HCT116 (cell line): ENCODE measurements at regions not wholly inside any gene's neighbourhood (a gene's known extent, or its start where the extent isn't known, plus 50 kb on each side); places are given as distances from the start of the nearest gene placed in this dataset.

Source experiments
- ATAC-seq: fragments of 200-7000 bp; cut with Tn5 transposase; 2 replicates; pipeline ENCODE4 v1.9.1; 2020; ENCODE audit warnings: mild to moderate bottlenecking, moderate library complexity
- BruUV-seq: library from RNA; stranded (reverse); fragments of 400-500 nt; replicated peaks from 2 replicates; lab custom pipeline; 2021; lab: Mats Ljungman, UMichigan
- CTCF ChIA-PET: fragments of 300-600 bp; sonication (Branson Sonifier 250); formaldehyde crosslinking; loops from one replicate; lab custom pipeline; 2021; ENCODE audit warnings: antibody characterized with exemption; lab: Charles Lee
- POLR2A ChIA-PET: fragments of 300-600, 350-600 bp; sonication (Branson Sonifier 250); formaldehyde crosslinking; loops from one replicate; lab custom pipeline; 2021; ENCODE audit warnings: antibody characterized with exemption; lab: Charles Lee
- RAD21 ChIA-PET, 2 experiments: fragments of 300-600 bp; sonication (Branson Sonifier 250); formaldehyde crosslinking; loops; one replicate each; lab custom pipeline; 2023; ENCODE audit warnings: low total read pairs in 2 of 2; ENCODE audit not compliant: uncharacterized antibody in 2 of 2, unreplicated experiment in 2 of 2, low non-redundant PET in 1 of 2; lab: Charles Lee
- DNase-seq: peaks from one replicate; pipeline ENCODE4 v3.0.0-alpha.2; 2010; ENCODE audit warnings: low read depth, low spot score
- H2AFZ ChIP-seq: fragments of 200-600 bp; shearing (Covaris generic), sonication (generic); 2 replicates; pipeline ENCODE4 v1.6.1; 2017; ENCODE audit warnings: low read depth, mixed run types, mixed read lengths, antibody characterized with exemption, low read length; ENCODE audit not compliant: poor library complexity, severe bottlenecking
- H3K27ac ChIP-seq: 2 replicates; pipeline ENCODE4 v1.5.1; 2012; ENCODE audit warnings: low read depth, low read length
- H3K27me3 ChIP-seq: fragments of 200-600 bp; sonication (generic); 2 replicates; pipeline ENCODE4 v1.6.1; 2016; ENCODE audit warnings: mixed run types, low read length, mixed read lengths; ENCODE audit not compliant: insufficient read depth
- H3K36me3 ChIP-seq, 2 experiments: fragments of 200-500 bp in 1 of 2; fragments of 200-600 bp in 1 of 2; sonication (Bioruptor generic) in 1 of 2; sonication (generic) in 1 of 2; 2 replicates each; pipeline versions ENCODE4 v1.5.1 to v1.6.1; 2014 to 2016; ENCODE audit warnings: low read length in 2 of 2, inconsistent platforms in 1 of 2, mixed read lengths in 1 of 2, mixed run types in 1 of 2; ENCODE audit not compliant: insufficient read depth in 2 of 2, control insufficient read depth in 1 of 2
- H3K4me1 ChIP-seq, 2 experiments: fragments of 200-600 bp in 1 of 2; sonication (generic) in 1 of 2; 2 replicates each; pipeline versions ENCODE4 v1.5.1 to v1.6.1; 2012 to 2017; ENCODE audit warnings: low read length in 2 of 2, inconsistent platforms in 1 of 2, mild to moderate bottlenecking in 1 of 2, mixed read lengths in 1 of 2, mixed run types in 1 of 2, moderate library complexity in 1 of 2; ENCODE audit not compliant: insufficient read depth in 2 of 2, control insufficient read depth in 1 of 2
- H3K4me2 ChIP-seq: fragments of 200-600 bp; sonication (generic); 2 replicates; pipeline ENCODE4 v1.6.1; 2017; ENCODE audit warnings: mixed run types, low read length, mixed read lengths
- H3K4me3 ChIP-seq, 2 experiments: fragments of 200-600 bp in 1 of 2; sonication (generic) in 1 of 2; replicated peaks in 1 of 2; 2 replicates each; pipeline ENCODE4 v1.5.1; 2011 to 2016; ENCODE audit warnings: low read length in 2 of 2, control low read depth in 1 of 2, low read depth in 1 of 2, mild to moderate bottlenecking in 1 of 2, mixed read lengths in 1 of 2, mixed run types in 1 of 2
- H3K79me2 ChIP-seq: fragments of 200-600 bp; sonication (generic); 2 replicates; pipeline ENCODE4 v1.6.1; 2017; ENCODE audit warnings: mild to moderate bottlenecking, mixed run types, low read length, moderate library complexity, mixed read lengths; ENCODE audit not compliant: insufficient read depth
- H3K9ac ChIP-seq: fragments of 200-600 bp; sonication (generic); 2 replicates; pipeline ENCODE4 v1.6.1; 2016; ENCODE audit warnings: low read length, mixed read lengths
- H3K9me2 ChIP-seq: fragments of 200-600 bp; sonication (generic), shearing (Covaris generic); 2 replicates; pipeline ENCODE4 v1.6.1; 2017; ENCODE audit warnings: mixed run types, mild to moderate bottlenecking, moderate library complexity; ENCODE audit not compliant: insufficient read depth
- H3K9me3 ChIP-seq, 2 experiments: fragments of 200-500 bp in 1 of 2; fragments of 200-600 bp in 1 of 2; sonication (Bioruptor generic) in 1 of 2; sonication (generic) in 1 of 2; 2 replicates each; pipeline ENCODE4 v1.6.1; 2014 to 2017; ENCODE audit warnings: low read length in 2 of 2, mixed read lengths in 2 of 2, inconsistent platforms in 1 of 2, low read depth in 1 of 2, mild to moderate bottlenecking in 1 of 2, mixed run types in 1 of 2, moderate library complexity in 1 of 2; ENCODE audit not compliant: control insufficient read depth in 1 of 2, insufficient read depth in 1 of 2
- H4K20me1 ChIP-seq: fragments of 200-600 bp; sonication (generic), shearing (Covaris generic); 2 replicates; pipeline ENCODE4 v1.6.1; 2017; ENCODE audit warnings: mixed run types, mild to moderate bottlenecking, moderate library complexity; ENCODE audit not compliant: insufficient read depth
- CBX3 ChIP-seq: IDR thresholded peaks from 2 replicates; pipeline ENCODE4 v1.6.1; 2012; ENCODE audit warnings: low read depth
- CEBPB ChIP-seq: IDR thresholded peaks from 2 replicates; pipeline ENCODE4 v1.6.1; 2012; ENCODE audit warnings: low read depth
- EGR1 ChIP-seq: IDR thresholded peaks from 2 replicates; pipeline ENCODE4 v1.6.1; 2012; ENCODE audit warnings: low read depth
- ELF1 ChIP-seq: IDR thresholded peaks from 2 replicates; pipeline ENCODE4 v1.6.1; 2012; ENCODE audit warnings: low read depth, borderline replicate concordance
- EZH2 ChIP-seq: fragments of 200-600 bp; sonication (generic); IDR thresholded peaks from 2 replicates; pipeline ENCODE4 v1.6.1; 2017; ENCODE audit warnings: antibody characterized with exemption, mixed run types
- EZH2phosphoT487 ChIP-seq: fragments of 200-600 bp; IDR thresholded peaks from 2 replicates; pipeline ENCODE4 v1.6.1; 2018; ENCODE audit warnings: antibody characterized with exemption, borderline replicate concordance
- JUND ChIP-seq: IDR thresholded peaks from 2 replicates; pipeline ENCODE4 v1.6.1; 2012
- POLR2A ChIP-seq: IDR thresholded peaks from 2 replicates; pipeline ENCODE4 v1.7.0; 2011; ENCODE audit warnings: borderline replicate concordance; ENCODE audit not compliant: insufficient read depth, insufficient read length; ENCODE audit errors: extremely low read depth
- RAD21 ChIP-seq: IDR thresholded peaks from 2 replicates; pipeline ENCODE4 v1.6.1; 2012; ENCODE audit warnings: low read depth, mild to moderate bottlenecking
- SP1 ChIP-seq: IDR thresholded peaks from 2 replicates; pipeline ENCODE4 v1.6.1; 2012; ENCODE audit warnings: low read depth
- SRF ChIP-seq: IDR thresholded peaks from 2 replicates; pipeline ENCODE4 v1.6.1; 2012; ENCODE audit warnings: low read depth
- TCF7L2 ChIP-seq: IDR thresholded peaks from 2 replicates; pipeline ENCODE4 v1.7.0; 2011; ENCODE audit warnings: borderline replicate concordance, inconsistent platforms; ENCODE audit not compliant: insufficient read depth, insufficient read length; ENCODE audit errors: extremely low read depth
- YY1 ChIP-seq: IDR thresholded peaks from 2 replicates; pipeline ENCODE4 v1.6.1; 2011; ENCODE audit warnings: low read length, low read depth, moderate library complexity, mild to moderate bottlenecking; ENCODE audit not compliant: insufficient replicate concordance; ENCODE audit errors: extremely low read depth
- ZFX ChIP-seq: fragments of 450-650 bp; IDR thresholded peaks from 2 replicates; pipeline ENCODE4 v1.6.1; 2017
- ZNF274 ChIP-seq: fragments of 200-500 bp; sonication (Bioruptor generic); IDR thresholded peaks from 2 replicates; pipeline ENCODE4 v1.6.1; 2014; ENCODE audit warnings: mild to moderate bottlenecking, low read depth, low read length, inconsistent platforms
- intact Hi-C: fragments of 100-400 bp; cut with micrococcal nuclease; formaldehyde crosslinking; loops from 2 replicates; pipeline ENCODE4 v1.10.0; 2022
- TF ChIP-seq, protein P1 (sequence below), 3 experiments: fragments of 200-600 bp in 1 of 3; sonication (generic) in 1 of 3; IDR thresholded peaks in 2 of 3; conservative IDR thresholded peaks in 1 of 3; 2 replicates each; pipeline ENCODE4 v1.5.1; 2012 to 2017; ENCODE audit warnings: low read depth in 2 of 3, low read length in 2 of 3, antibody characterized with exemption in 1 of 3, borderline replicate concordance in 1 of 3, control low read depth in 1 of 3, mild to moderate bottlenecking in 1 of 3, mixed read lengths in 1 of 3, mixed run types in 1 of 3, moderate library complexity in 1 of 3; ENCODE audit not compliant: insufficient read depth in 1 of 3
- TF ChIP-seq, protein P2 (sequence below): IDR thresholded peaks from 2 replicates; pipeline ENCODE4 v1.6.1; 2012

DNA sequence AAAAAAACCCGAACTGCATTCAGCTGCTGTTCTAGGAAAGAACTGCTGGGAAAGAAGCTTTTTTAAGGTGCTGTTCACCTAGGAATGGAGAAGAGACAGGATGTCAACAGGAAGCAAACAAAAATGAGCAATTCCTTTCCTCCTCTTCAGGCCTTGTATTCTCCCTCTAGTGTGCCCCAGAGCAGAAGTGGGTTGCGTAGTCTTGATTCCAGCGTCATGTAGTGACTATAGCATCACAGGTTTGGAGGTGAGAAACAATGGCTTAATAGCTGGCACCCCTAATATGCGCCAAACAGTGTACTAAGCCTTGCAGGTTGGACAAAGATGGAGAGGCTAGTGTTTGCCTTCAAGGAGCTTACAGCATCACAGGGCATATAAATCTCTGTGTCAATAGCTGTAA lies 146.3 kb upstream of the LCORL start:
- no TSS peak for BruUV-seq
- RAD21 ChIA-PET: no interaction called here
- no peak overlapping the region for H3K9ac ChIP-seq
- no peak for TF ChIP-seq EZH2
- TF ChIP-seq JUND: no peak
- no peak for TF ChIP-seq CBX3
- no peak for TF ChIP-seq SP1
- TF ChIP-seq YY1: no peak
- no peak for TF ChIP-seq ZNF274
- TF ChIP-seq CEBPB: no peak
- no peak for TF ChIP-seq POLR2A
- no peak for TF ChIP-seq ELF1
- TF ChIP-seq, protein P1, sequence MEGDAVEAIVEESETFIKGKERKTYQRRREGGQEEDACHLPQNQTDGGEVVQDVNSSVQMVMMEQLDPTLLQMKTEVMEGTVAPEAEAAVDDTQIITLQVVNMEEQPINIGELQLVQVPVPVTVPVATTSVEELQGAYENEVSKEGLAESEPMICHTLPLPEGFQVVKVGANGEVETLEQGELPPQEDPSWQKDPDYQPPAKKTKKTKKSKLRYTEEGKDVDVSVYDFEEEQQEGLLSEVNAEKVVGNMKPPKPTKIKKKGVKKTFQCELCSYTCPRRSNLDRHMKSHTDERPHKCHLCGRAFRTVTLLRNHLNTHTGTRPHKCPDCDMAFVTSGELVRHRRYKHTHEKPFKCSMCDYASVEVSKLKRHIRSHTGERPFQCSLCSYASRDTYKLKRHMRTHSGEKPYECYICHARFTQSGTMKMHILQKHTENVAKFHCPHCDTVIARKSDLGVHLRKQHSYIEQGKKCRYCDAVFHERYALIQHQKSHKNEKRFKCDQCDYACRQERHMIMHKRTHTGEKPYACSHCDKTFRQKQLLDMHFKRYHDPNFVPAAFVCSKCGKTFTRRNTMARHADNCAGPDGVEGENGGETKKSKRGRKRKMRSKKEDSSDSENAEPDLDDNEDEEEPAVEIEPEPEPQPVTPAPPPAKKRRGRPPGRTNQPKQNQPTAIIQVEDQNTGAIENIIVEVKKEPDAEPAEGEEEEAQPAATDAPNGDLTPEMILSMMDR (IDR thresholded peaks at IDR 0.05 in 2 of 3, conservative IDR thresholded peaks at IDR 0.05 in 1 of 3; ENCODE audit: borderline replicate concordance in 1 of 3, insufficient read depth in 1 of 3, low read depth in 2 of 3, low read length in 2 of 3): no peak
- TF ChIP-seq, all 23 proteins: peak for 0
- Histone ChIP-seq H3K4me1 (no peaks in the 10 kb centered on the region), H4K20me1 (no peaks in the 10 kb centered on the region), H3K36me3 (no peaks in the 10 kb centered on the region), H3K79me2 (no peaks in the 10 kb centered on the region), H3K9me2 (no peaks in the 10 kb centered on the region), H3K9me3 (no peaks in the 10 kb centered on the region), H3K27ac (no peak overlapping the region), H3K4me2 (no peak overlapping the region), H2AFZ (no peak overlapping the region), H3K4me3 (no peak overlapping the region), H3K27me3 (peaks cover 10% of the 10 kb centered on the region)
- ChIA-PET CTCF (no interaction called here), POLR2A (no interaction called here)
- no peak for DNase-seq
- intact Hi-C loops: no loop called here
- no peak for ATAC-seq

DNA sequence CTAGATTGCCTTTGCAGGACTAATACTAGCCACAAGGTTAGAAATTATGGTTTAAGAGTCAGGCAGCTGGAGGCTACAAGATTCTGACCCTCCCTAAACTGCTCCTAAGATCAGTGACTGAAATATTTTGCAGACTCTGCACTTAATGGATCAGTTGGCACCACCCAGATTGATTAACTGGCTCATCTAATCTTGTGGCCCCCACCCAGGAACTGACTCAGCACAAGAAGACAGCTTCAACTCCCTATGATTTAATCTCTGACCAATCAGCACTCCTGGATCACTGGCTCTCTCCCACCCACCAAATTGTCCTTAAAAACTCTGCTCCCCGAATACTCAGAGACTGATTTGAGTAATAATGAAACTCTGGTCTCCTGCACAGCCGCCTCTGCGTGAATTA lies 145.4 kb upstream of the LCORL start:
- Histone ChIP-seq H3K79me2 (no peaks in the 10 kb centered on the region), H4K20me1 (no peaks in the 10 kb centered on the region), H3K9me2 (no peaks in the 10 kb centered on the region), H3K4me1 (no peaks in the 10 kb centered on the region), H3K4me2 (no peak overlapping the region), H3K27ac (no peak overlapping the region), H3K36me3 (no peaks in the 10 kb centered on the region), H2AFZ (no peak overlapping the region), H3K4me3 (no peak overlapping the region), H3K9ac (no peak overlapping the region), H3K27me3 (peaks cover 10% of the 10 kb centered on the region), H3K9me3 (no peaks in the 10 kb centered on the region)
- intact Hi-C loops: no loop called here
- ATAC-seq (no peak), DNase-seq (no peak)
- ChIA-PET POLR2A (no interaction called here), RAD21 (no interaction called here), CTCF (no interaction called here)
- BruUV-seq: no TSS peak
- TF ChIP-seq ZFX (no peak), ELF1 (no peak), YY1 (no peak), EGR1 (no peak), TCF7L2 (no peak), EZH2phosphoT487 (no peak), ZNF274 (no peak), POLR2A (no peak), CBX3 (no peak), CEBPB (no peak), SP1 (no peak), RAD21 (no peak), SRF (no peak)
- TF ChIP-seq, protein P1 (IDR thresholded peaks at IDR 0.05 in 2 of 3, conservative IDR thresholded peaks at IDR 0.05 in 1 of 3; ENCODE audit: borderline replicate concordance in 1 of 3, insufficient read depth in 1 of 3, low read depth in 2 of 3, low read length in 2 of 3): no peak
- TF ChIP-seq, protein P2, sequence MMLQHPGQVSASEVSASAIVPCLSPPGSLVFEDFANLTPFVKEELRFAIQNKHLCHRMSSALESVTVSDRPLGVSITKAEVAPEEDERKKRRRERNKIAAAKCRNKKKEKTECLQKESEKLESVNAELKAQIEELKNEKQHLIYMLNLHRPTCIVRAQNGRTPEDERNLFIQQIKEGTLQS: no peak
